GM12872 (cell line): ENCODE measurements at regions not wholly inside any gene's neighbourhood (a gene's known extent, or its start where the extent isn't known, plus 50 kb on each side); places are given as distances from the start of the nearest gene placed in this dataset.

Source experiments
- CTCF ChIP-seq: IDR thresholded peaks from 3 replicates; pipeline ENCODE4 v1.5.1; 2011; ENCODE audit warnings: low read depth, mild to moderate bottlenecking, low read length, moderate library complexity; ENCODE audit not compliant: insufficient read depth

- TF ChIP-seq CTCF, result no peak
Observed at GRCh38 chr18:47593744-47594472, 336.6 kb downstream of the SMAD2 start.

GRCh38 chr18:47591429-47591828, 339.0 kb downstream of the SMAD2 start:
- TF ChIP-seq CTCF, result no peak

- TF ChIP-seq CTCF, result no peak
Observed at GRCh38 chr18:47587587-47587986, 336.1 kb upstream of the SKOR2 start.

- no peak for TF ChIP-seq CTCF
Observed at GRCh38 chr18:47586418-47587070, 335.1 kb upstream of the SKOR2 start.

GRCh38 chr18:47585914-47586313, 334.5 kb upstream of the SKOR2 start:
- TF ChIP-seq CTCF, result no peak

GRCh38 chr18:47585136-47585535, 333.7 kb upstream of the SKOR2 start:
- no peak for TF ChIP-seq CTCF

- TF ChIP-seq CTCF, result no peak
Observed at GRCh38 chr18:47582093-47582492, 330.6 kb upstream of the SKOR2 start.
